Fibroblast of villous mesenchyme (primary cell): ENCODE measurements at regions not wholly inside any gene's neighbourhood (a gene's known extent, or its start where the extent isn't known, plus 50 kb on each side); places are given as distances from the start of the nearest gene placed in this dataset.

Experiments used
- DNase-seq: peaks from one replicate; pipeline ENCODE4 v3.0.0-alpha.2; 2010; ENCODE audit warnings: low read depth
- H3K4me3 ChIP-seq: 2 replicates; pipeline ENCODE4 v1.5.1; 2011; ENCODE audit warnings: low read depth, mild to moderate bottlenecking, low read length
- CTCF ChIP-seq: IDR thresholded peaks from 2 replicates; pipeline ENCODE4 v1.5.1; 2012; ENCODE audit warnings: low read depth, mild to moderate bottlenecking, low read length; ENCODE audit not compliant: insufficient read depth

GRCh38 chr9:28547527-28547926 lies 974.2 kb upstream of the C9orf72 start:
- H3K4me3 ChIP-seq = no peak overlapping the region
- no peak for TF ChIP-seq CTCF
- no peak for DNase-seq

- no peak overlapping the region for H3K4me3 ChIP-seq
- no peak for DNase-seq
- no peak for TF ChIP-seq CTCF
Observed at GRCh38 chr9:28563291-28563934, 990.1 kb upstream of the C9orf72 start.

- no peak for TF ChIP-seq CTCF
Observed at GRCh38 chr9:28583832-28584231, 1010.6 kb upstream of the C9orf72 start.

GRCh38 chr9:28584542-28584941 lies 1011.3 kb upstream of the C9orf72 start:
- no peak for TF ChIP-seq CTCF
- DNase-seq = no peak
- H3K4me3 ChIP-seq = no peak overlapping the region

More at GRCh38 chr9:28583832-28584231, 1010.6 kb upstream of the C9orf72 start:
- DNase-seq = no peak
- H3K4me3 ChIP-seq = no peak overlapping the region

- no peak overlapping the region for H3K4me3 ChIP-seq
- DNase-seq = no peak
- no peak for TF ChIP-seq CTCF
Observed at GRCh38 chr9:28587052-28587451, 1013.8 kb upstream of the C9orf72 start.

- no peak for TF ChIP-seq CTCF
- no peak for DNase-seq
- no peak overlapping the region for H3K4me3 ChIP-seq
Observed at GRCh38 chr9:28598408-28598807, 1025.1 kb upstream of the C9orf72 start.

- no peak for DNase-seq
- no peak overlapping the region for H3K4me3 ChIP-seq
- no peak for TF ChIP-seq CTCF
Observed at GRCh38 chr9:28600226-28600625, 1026.9 kb upstream of the C9orf72 start.
